Pancreas (tissue), 10 donors: ENCODE measurements at regions not wholly inside any gene's neighbourhood (a gene's known extent, or its start where the extent isn't known, plus 50 kb on each side); places are given as distances from the start of the nearest gene placed in this dataset.

Experiments
- ATAC-seq, 4 donors: fragments of 200-7000 bp; cut with Tn5 transposase; one replicate each; pipeline versions ENCODE4 v1.8.0 to v1.9.1; 2020; ENCODE audit warnings: mild to moderate bottlenecking in 4 of 4, moderate library complexity in 4 of 4
- DNase-seq, 6 donors: peaks; one replicate each; pipeline ENCODE4 v3.0.0-alpha.2; 2020
- FAIRE-seq: peaks from 2 replicates; lab custom pipeline; 2012; peaks lifted over from hg19 to GRCh38; lab: Jason Lieb, UNC
- H3K27ac ChIP-seq, 4 donors: fragments of 200-600 bp; sonication (generic); 1 replicate in 3 of 4; 2 replicates in 1 of 4; pipeline versions ENCODE4 v1.5.0 to v1.8.0; 2020
- H3K27me3 ChIP-seq, 4 donors: fragments of 200-600 bp; one replicate each; pipeline ENCODE4 v1.8.0; 2021
- H3K36me3 ChIP-seq, 3 donors: fragments of 200-600 bp; sonication (generic) in 1 of 3; one replicate each; pipeline versions ENCODE4 v1.5.0 to v1.8.0; 2020 to 2021
- H3K4me1 ChIP-seq, 3 donors: fragments of 200-600 bp; one replicate each; pipeline ENCODE4 v1.8.0; 2021
- H3K4me3 ChIP-seq, 4 donors: fragments of 200-600 bp; sonication (generic) in 2 of 4; one replicate each; pipeline versions ENCODE4 v1.5.0 to v1.8.0; 2020 to 2021
- H3K9me3 ChIP-seq, 4 donors: fragments of 200-600 bp; one replicate each; pipeline ENCODE4 v1.8.0; 2021
- WGBS, 2 donors: extraction: QIAGEN DNeasy Blood & Tissue Kit; methylation state at CpG; one replicate each; pipeline ENCODE4 v1.1.7; 2013; 5-methylcytosine and 5-hydroxymethylcytosine counted together
- intact Hi-C, 3 donors: fragments of 100-400 bp; cut with DNase I; formaldehyde crosslinking; loops; one replicate each; pipeline versions ENCODE4 v1.11.1 to v1.14.2; 2022
- TF ChIP-seq, protein P1 (sequence below), 4 donors: fragments of 200-600 bp; sonication (generic) in 3 of 4; IDR thresholded peaks; one replicate each; pipeline versions ENCODE4 v1.5.0 to v1.8.0; 2021; ENCODE audit warnings: antibody characterized with exemption in 4 of 4
- donor health status: healthy with polysubstance abuse.
- donor health status: DM: no; HTN: no; CAD: no; lungs with moderate emphysema.
- donor health status: DM: no; HTN: no; CAD: no.
- donor health status: control.
- donor health status: control.
- donor health status: Bipolar disorder and iron deficiency.
- donor health status: DM: yes; HTN: yes; CAD: no.
- donor health status: DM: no; HTN: no; CAD: no.
- donor health status: DM: no; HTN: no; CAD: no.
- donor health status: DM: yes; HTN: yes; CAD: no.

DNA sequence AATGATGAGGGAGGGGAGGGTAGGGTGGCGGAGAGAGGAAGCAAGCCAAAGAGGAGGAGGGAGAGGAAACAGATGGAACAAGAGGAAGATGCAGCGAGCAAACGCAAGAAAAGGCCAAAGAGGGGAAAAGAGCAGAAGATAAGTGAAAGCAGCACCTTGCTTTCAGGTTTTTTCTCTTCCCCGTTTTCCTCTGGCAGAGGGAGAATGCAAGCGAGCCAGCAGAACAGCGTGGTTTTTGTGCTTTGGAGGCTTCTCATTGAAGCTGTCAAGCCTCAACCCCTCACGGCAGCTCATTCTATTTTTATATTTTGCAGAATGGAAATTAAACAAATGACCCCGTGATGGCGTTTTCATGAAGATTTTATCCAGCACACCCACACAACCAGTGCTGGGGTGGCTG, 67.1 kb upstream of the GRAMD1B start:
- no peaks in the 10 kb centered on the region for H3K4me1 ChIP-seq
- TF ChIP-seq, protein P1, sequence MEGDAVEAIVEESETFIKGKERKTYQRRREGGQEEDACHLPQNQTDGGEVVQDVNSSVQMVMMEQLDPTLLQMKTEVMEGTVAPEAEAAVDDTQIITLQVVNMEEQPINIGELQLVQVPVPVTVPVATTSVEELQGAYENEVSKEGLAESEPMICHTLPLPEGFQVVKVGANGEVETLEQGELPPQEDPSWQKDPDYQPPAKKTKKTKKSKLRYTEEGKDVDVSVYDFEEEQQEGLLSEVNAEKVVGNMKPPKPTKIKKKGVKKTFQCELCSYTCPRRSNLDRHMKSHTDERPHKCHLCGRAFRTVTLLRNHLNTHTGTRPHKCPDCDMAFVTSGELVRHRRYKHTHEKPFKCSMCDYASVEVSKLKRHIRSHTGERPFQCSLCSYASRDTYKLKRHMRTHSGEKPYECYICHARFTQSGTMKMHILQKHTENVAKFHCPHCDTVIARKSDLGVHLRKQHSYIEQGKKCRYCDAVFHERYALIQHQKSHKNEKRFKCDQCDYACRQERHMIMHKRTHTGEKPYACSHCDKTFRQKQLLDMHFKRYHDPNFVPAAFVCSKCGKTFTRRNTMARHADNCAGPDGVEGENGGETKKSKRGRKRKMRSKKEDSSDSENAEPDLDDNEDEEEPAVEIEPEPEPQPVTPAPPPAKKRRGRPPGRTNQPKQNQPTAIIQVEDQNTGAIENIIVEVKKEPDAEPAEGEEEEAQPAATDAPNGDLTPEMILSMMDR (IDR thresholded peaks at IDR 0.05) = no peak
- intact Hi-C loops = no loop called here
- ATAC-seq (no peak), FAIRE-seq (no peak), DNase-seq (no peak)
- H3K36me3 ChIP-seq = no peaks in the 10 kb centered on the region
- 37 to 48% methylated on average over 9 of the region's 9 CpGs for WGBS, 2 donors
- H3K9me3 ChIP-seq = no peaks in the 10 kb centered on the region
- no peak overlapping the region for H3K4me3 ChIP-seq
- H3K27me3 ChIP-seq = peaks cover 0 to 6% (median 0%) of the 10 kb centered on the region in 4 donors
- H3K27ac ChIP-seq = no peak overlapping the region

DNA sequence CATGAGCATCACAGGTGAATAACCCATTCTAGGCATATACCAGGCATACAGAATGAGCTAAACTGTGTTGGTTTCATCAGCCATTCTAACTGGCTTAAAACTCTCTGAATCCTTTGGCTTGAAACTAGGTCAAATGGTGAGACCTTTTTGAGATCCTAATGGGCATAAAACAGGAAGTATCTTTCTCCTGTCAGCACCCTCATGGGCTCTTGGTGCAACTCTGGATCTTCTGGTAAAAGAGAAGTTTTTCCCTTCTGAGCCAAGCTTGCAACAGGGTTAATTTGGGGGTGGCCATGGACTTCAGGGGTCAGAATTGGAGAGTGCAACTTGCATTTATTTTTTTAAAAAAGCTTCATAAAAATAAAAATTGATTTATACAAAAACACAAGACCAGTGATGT, 67.9 kb upstream of the GRAMD1B start:
- no peak overlapping the region for H3K4me3 ChIP-seq
- TF ChIP-seq, protein P1 (IDR thresholded peaks at IDR 0.05) = no peak
- FAIRE-seq = no peak

DNA sequence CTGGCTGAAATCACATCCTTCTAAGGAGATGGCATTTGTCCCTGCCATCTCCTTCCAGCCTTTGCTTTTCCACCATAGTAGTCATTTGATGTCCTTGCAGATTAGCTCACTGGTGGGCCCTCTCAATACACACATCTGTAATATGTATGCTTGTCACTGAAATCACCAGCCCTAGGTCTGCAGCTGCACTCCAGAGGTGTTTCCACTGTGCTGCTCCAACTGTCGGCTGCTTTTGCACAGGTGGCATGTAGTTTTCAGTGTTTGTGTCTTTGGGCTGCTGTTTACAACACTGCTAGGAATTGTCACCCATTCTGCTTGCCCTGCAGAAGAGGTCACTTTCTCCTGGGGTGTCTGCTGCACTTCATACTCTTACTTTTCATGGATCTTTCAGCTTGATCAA, 69.0 kb upstream of the GRAMD1B start:
- Histone ChIP-seq H3K9me3 (no peaks in the 10 kb centered on the region), H3K4me1 (no peaks in the 10 kb centered on the region), H3K36me3 (no peaks in the 10 kb centered on the region), H3K27me3 (peaks cover 0 to 15% (median 0%) of the 10 kb centered on the region in 4 donors), H3K4me3 (no peak overlapping the region), H3K27ac (no peak overlapping the region)
- intact Hi-C loops = no loop called here
- TF ChIP-seq, protein P1 (IDR thresholded peaks at IDR 0.05) = no peak
- WGBS, 2 donors = 35 to 36% methylated on average over 1 of the region's 1 CpG
- no peak for FAIRE-seq
- no peak for ATAC-seq
- DNase-seq = no peak

More for the DNA sequence above, 67.9 kb upstream of the GRAMD1B start:
- no peaks in the 10 kb centered on the region for H3K36me3 ChIP-seq
- ATAC-seq (no peak), DNase-seq (no peak)
- H3K27me3 ChIP-seq = peaks cover 0 to 12% (median 0%) of the 10 kb centered on the region in 4 donors
- H3K9me3 ChIP-seq = no peaks in the 10 kb centered on the region
- H3K4me1 ChIP-seq = no peaks in the 10 kb centered on the region
- H3K27ac ChIP-seq = no peak overlapping the region
- intact Hi-C loops = no loop called here

DNA sequence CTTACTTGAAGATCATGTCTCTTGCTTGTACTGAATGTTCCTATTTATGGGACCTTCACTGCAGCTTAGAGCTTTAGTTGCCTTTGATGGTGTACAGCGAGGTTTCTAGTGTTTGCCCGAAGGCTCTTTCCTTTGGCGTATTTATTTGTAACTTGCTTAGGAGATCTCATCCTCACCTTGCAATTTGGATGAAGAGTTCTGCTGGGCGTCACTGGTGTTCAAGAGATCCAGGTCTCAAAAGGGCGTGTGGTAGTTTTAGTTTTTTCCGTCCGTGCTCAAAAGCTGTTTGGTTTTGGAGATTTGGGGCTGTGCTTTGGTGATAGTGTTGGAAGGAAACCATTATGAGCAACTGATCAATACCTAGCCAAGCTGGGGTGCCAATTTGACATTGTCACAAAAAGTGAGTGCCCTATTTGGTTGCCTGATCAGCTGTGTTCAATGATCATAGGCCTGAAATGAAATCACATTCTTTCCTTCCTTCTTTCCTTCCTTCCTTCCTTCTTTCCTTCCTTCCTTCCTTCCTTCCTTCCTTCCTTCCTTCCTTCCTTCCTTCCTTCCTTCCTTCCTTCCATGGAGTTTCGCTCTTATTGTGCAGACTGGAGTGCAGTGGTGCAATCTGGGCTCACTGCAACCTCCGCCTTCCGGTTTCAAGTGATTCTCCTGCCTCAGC, 69.7 kb upstream of the GRAMD1B start:
- no peak overlapping the region for H3K27ac ChIP-seq
- FAIRE-seq = no peak
- DNase-seq = no peak
- intact Hi-C loops = no loop called here
- no peak for ATAC-seq
- TF ChIP-seq, protein P1 (IDR thresholded peaks at IDR 0.05) = no peak
- H3K9me3 ChIP-seq = no peaks in the 10 kb centered on the region
- no peaks in the 10 kb centered on the region for H3K4me1 ChIP-seq
- H3K4me3 ChIP-seq = no peak overlapping the region
- peaks cover 0 to 15% (median 0%) of the 10 kb centered on the region in 4 donors for H3K27me3 ChIP-seq
- 73 to 87% methylated on average over 10 of the region's 10 CpGs for WGBS, 2 donors
- H3K36me3 ChIP-seq = no peaks in the 10 kb centered on the region
